Left lung (tissue), 4 donors: ENCODE measurements at regions not wholly inside any gene's neighbourhood (a gene's known extent, or its start where the extent isn't known, plus 50 kb on each side); places are given as distances from the start of the nearest gene placed in this dataset.
A peak's percentile ranks its signal among the peaks of the same experiment; 100 is the strongest.

Experiments
- ATAC-seq: fragments of 200-7000 bp; cut with Tn5 transposase; one replicate; pipeline ENCODE4 v1.9.1; 2020; ENCODE audit warnings: moderate library complexity
- DNase-seq, 4 donors: peaks; one replicate each; pipeline ENCODE4 v3.0.0-alpha.2; 2013 to 2020
- H3K27ac ChIP-seq, 2 donors: fragments of 200-600 bp; sonication (generic) in 1 of 2; one replicate each; pipeline versions ENCODE4 v1.5.0 to v1.8.0; 2020 to 2021
- H3K27me3 ChIP-seq, 2 donors: fragments of 200-600 bp; sonication (generic) in 1 of 2; one replicate each; pipeline versions ENCODE4 v1.5.0 to v1.8.0; 2020 to 2021
- H3K36me3 ChIP-seq, 2 donors: fragments of 200-600 bp; sonication (generic) in 1 of 2; one replicate each; pipeline versions ENCODE4 v1.5.0 to v1.8.0; 2020 to 2021
- H3K4me1 ChIP-seq, 2 donors: fragments of 200-600 bp; one replicate each; pipeline ENCODE4 v1.8.0; 2021
- H3K4me3 ChIP-seq, 2 donors: fragments of 200-600 bp; sonication (generic) in 1 of 2; one replicate each; pipeline versions ENCODE4 v1.5.0 to v1.8.0; 2020 to 2021; ENCODE audit warnings: mild to moderate bottlenecking in 1 of 2
- H3K9me3 ChIP-seq, 2 donors: fragments of 200-600 bp; sonication (generic) in 1 of 2; one replicate each; pipeline versions ENCODE4 v1.5.0 to v1.8.0; 2020 to 2021
- CTCF ChIP-seq, 2 donors: fragments of 200-600 bp; sonication (generic) in 1 of 2; IDR thresholded peaks; one replicate each; pipeline versions ENCODE4 v1.5.0 to v1.8.0; 2021; ENCODE audit warnings: antibody characterized with exemption in 2 of 2
- intact Hi-C, 2 donors: fragments of 100-400 bp; cut with DNase I; formaldehyde crosslinking; loops; one replicate each; pipeline versions ENCODE4 v1.11.2 to v1.14.2; 2022
- donor health status: DM: no; HTN: yes; CAD: no.
- donor health status: DM: no; HTN: no; CAD: no.

- no peak for DNase-seq
- Histone ChIP-seq H3K27me3 (no peaks in the 10 kb centered on the region), H3K9me3 (no peaks in the 10 kb centered on the region), H3K4me3 (no peak overlapping the region), H3K27ac (no peak overlapping the region), H3K36me3 (no peaks in the 10 kb centered on the region), H3K4me1 (no peaks in the 10 kb centered on the region)
- TF ChIP-seq CTCF (IDR thresholded peaks at IDR 0.05): no peak
- intact Hi-C loops: no loop called here
- ATAC-seq: peak; percentile 41
These were observed 105.0 kb upstream of the WDR11 start for GRCh38 chr10:120746001-120746777.

- no peaks in the 10 kb centered on the region for H3K36me3 ChIP-seq
- H3K4me3 ChIP-seq: no peak overlapping the region
- TF ChIP-seq CTCF (IDR thresholded peaks at IDR 0.05): no peak
- DNase-seq (no peak), ATAC-seq (no peak)
- H3K4me1 ChIP-seq: no peaks in the 10 kb centered on the region
- no peaks in the 10 kb centered on the region for H3K9me3 ChIP-seq
- intact Hi-C loops: no loop called here
- no peaks in the 10 kb centered on the region for H3K27me3 ChIP-seq
- H3K27ac ChIP-seq: no peak overlapping the region
These were observed 102.6 kb upstream of the WDR11 start for GRCh38 chr10:120748519-120748918.

- Histone ChIP-seq H3K27me3 (no peaks in the 10 kb centered on the region), H3K4me1 (no peaks in the 10 kb centered on the region), H3K27ac (no peak overlapping the region), H3K9me3 (no peaks in the 10 kb centered on the region), H3K36me3 (no peaks in the 10 kb centered on the region), H3K4me3 (no peak overlapping the region)
- DNase-seq (no peak), ATAC-seq (no peak)
- no peak for TF ChIP-seq CTCF (IDR thresholded peaks at IDR 0.05)
- intact Hi-C loops: no loop called here
These were observed 102.1 kb upstream of the WDR11 start for GRCh38 chr10:120749072-120749471.

GRCh38 chr10:120749856-120750566, 101.2 kb upstream of the WDR11 start:
- no peak for TF ChIP-seq CTCF (IDR thresholded peaks at IDR 0.05)
- Histone ChIP-seq H3K9me3 (no peaks in the 10 kb centered on the region), H3K27ac (peak overlapping the region; percentile 13 to 63), H3K4me3 (no peak overlapping the region), H3K27me3 (no peaks in the 10 kb centered on the region), H3K36me3 (no peaks in the 10 kb centered on the region), H3K4me1 (no peaks in the 10 kb centered on the region)
- no peak for DNase-seq
- peak; percentile 81 for ATAC-seq
- intact Hi-C loops: no loop called here

GRCh38 chr10:120755771-120756170, 95.4 kb upstream of the WDR11 start:
- no peak for DNase-seq
- intact Hi-C loops: no loop called here
- no peak for ATAC-seq
- H3K27me3 ChIP-seq: no peaks in the 10 kb centered on the region
- no peak overlapping the region for H3K4me3 ChIP-seq
- no peak for TF ChIP-seq CTCF (IDR thresholded peaks at IDR 0.05)
- H3K27ac ChIP-seq: no peak overlapping the region
- H3K9me3 ChIP-seq: no peaks in the 10 kb centered on the region
- no peaks in the 10 kb centered on the region for H3K4me1 ChIP-seq
- H3K36me3 ChIP-seq: no peaks in the 10 kb centered on the region
